B cell (primary cell): ENCODE measurements at regions not wholly inside any gene's neighbourhood (a gene's known extent, or its start where the extent isn't known, plus 50 kb on each side); places are given as distances from the start of the nearest gene placed in this dataset. TPM values are rescaled to one million over a fixed set of nuclear protein-coding genes. Genes with fewer than 3 reads are reported as not detected.

Experiments used
- ATAC-seq: fragments of 200-7000 bp; cut with Tn5 transposase; one replicate; pipeline ENCODE4 v1.10.0; 2021; ENCODE audit warnings: low read depth, mild to moderate bottlenecking, moderate number of reproducible peaks, moderate library complexity
- CTCF ChIA-PET: fragments of 350-600 bp; sonication (Branson Sonifier 250); formaldehyde crosslinking; loops from one replicate; lab custom pipeline; 2021; ENCODE audit warnings: antibody characterized with exemption, inconsistent platforms; lab: Charles Lee
- POLR2A ChIA-PET: fragments of 350-600 bp; sonication (Branson Sonifier 250); formaldehyde crosslinking; loops from one replicate; lab custom pipeline; 2021; ENCODE audit warnings: antibody characterized with exemption; lab: Charles Lee
- DNase-seq: peaks from one replicate; pipeline ENCODE4 v3.0.0; 2013
- H2AFZ ChIP-seq: 2 replicates; pipeline ENCODE4 v1.6.1; 2012; ENCODE audit warnings: mild to moderate bottlenecking, low read depth, low read length; ENCODE audit not compliant: insufficient read depth, poor library complexity, severe bottlenecking
- H3K27ac ChIP-seq, 2 donors: 1 replicate in 1 of 2; 2 replicates in 1 of 2; pipeline ENCODE4 v1.5.1; 2012 to 2013; ENCODE audit warnings: low read length in 2 of 2, mild to moderate bottlenecking in 2 of 2, moderate library complexity in 1 of 2
- H3K27me3 ChIP-seq, 4 experiments: fragments of 200-600 bp in 1 of 4; sonication (generic) in 1 of 4; replicated peaks in 1 of 4; 1 replicate in 2 of 4; 2 replicates in 2 of 4; pipeline versions ENCODE4 v1.6.1 to v1.7.0; 2013 to 2016; ENCODE audit warnings: low read length in 3 of 4, mild to moderate bottlenecking in 2 of 4, mixed read lengths in 1 of 4, moderate library complexity in 1 of 4; ENCODE audit not compliant: insufficient read depth in 4 of 4, control insufficient read depth in 3 of 4; ENCODE audit errors: control extremely low read depth in 1 of 4
- H3K36me3 ChIP-seq, 2 experiments: replicated peaks in 1 of 2; 1 replicate in 1 of 2; 2 replicates in 1 of 2; pipeline versions ENCODE4 v1.6.1 to v1.7.1; 2013; ENCODE audit warnings: low read length in 1 of 2; ENCODE audit not compliant: insufficient read depth in 2 of 2, control insufficient read depth in 1 of 2; ENCODE audit errors: control extremely low read depth in 1 of 2, extremely low read depth in 1 of 2
- H3K4me1 ChIP-seq, 2 donors: fragments of 200-600 bp in 1 of 2; sonication (generic) in 1 of 2; 1 replicate in 1 of 2; 2 replicates in 1 of 2; pipeline versions ENCODE4 v1.5.1 to v1.6.1; 2013 to 2017; ENCODE audit warnings: low read length in 2 of 2; ENCODE audit not compliant: control insufficient read depth in 2 of 2, insufficient read depth in 2 of 2
- H3K4me2 ChIP-seq: replicated peaks from 2 replicates; pipeline ENCODE3; 2012; ENCODE audit warnings: mild to moderate bottlenecking, low read depth, low read length; ENCODE audit not compliant: poor library complexity, severe bottlenecking
- H3K4me3 ChIP-seq, 5 experiments: fragments of 200-600 bp in 1 of 5; sonication (generic) in 1 of 5; 1 replicate in 3 of 5; 2 replicates in 2 of 5; pipeline versions ENCODE4 v1.5.1 to v1.7.0; 2011 to 2016; ENCODE audit warnings: low read length in 4 of 5, mild to moderate bottlenecking in 4 of 5, low read depth in 2 of 5, control low read depth in 1 of 5, moderate library complexity in 1 of 5; ENCODE audit not compliant: insufficient read depth in 1 of 5; ENCODE audit errors: control extremely low read depth in 1 of 5, extremely low read depth in 1 of 5
- H3K79me2 ChIP-seq: fragments of 200-600 bp; sonication (generic); one replicate; pipeline ENCODE4 v1.6.0; 2016; ENCODE audit warnings: low read length; ENCODE audit not compliant: control insufficient read depth, insufficient read depth
- H3K9ac ChIP-seq: fragments of 200-600 bp; sonication (generic); 2 replicates; pipeline ENCODE4 v1.6.1; 2017; ENCODE audit warnings: mild to moderate bottlenecking, low read length, moderate library complexity
- H3K9me3 ChIP-seq, 3 donors: one replicate each; pipeline versions ENCODE4 v1.6.1 to v1.7.1; 2013; ENCODE audit warnings: low read length in 2 of 3; ENCODE audit not compliant: control insufficient read depth in 2 of 3, insufficient read depth in 1 of 3; ENCODE audit errors: control extremely low read depth in 1 of 3
- H4K20me1 ChIP-seq: 2 replicates; pipeline ENCODE4 v1.6.0; 2012; ENCODE audit warnings: mild to moderate bottlenecking, low read length; ENCODE audit not compliant: insufficient read depth, control insufficient read depth, poor library complexity, severe bottlenecking
- H3K27ac Mint-ChIP-seq: one replicate; pipeline ENCODE4 v1.8.0; 2021; ENCODE audit warnings: mixed read lengths
- H3K27me3 Mint-ChIP-seq: one replicate; pipeline ENCODE4 v1.8.0; 2021; ENCODE audit warnings: mixed read lengths
- H3K4me1 Mint-ChIP-seq: one replicate; pipeline ENCODE4 v1.8.0; 2021; ENCODE audit warnings: mixed read lengths
- H3K4me3 Mint-ChIP-seq: one replicate; pipeline ENCODE4 v1.8.0; 2021; ENCODE audit warnings: mixed read lengths
- H3K9me3 Mint-ChIP-seq: one replicate; pipeline ENCODE4 v1.8.0; 2022; ENCODE audit warnings: mixed read lengths; ENCODE audit not compliant: insufficient read depth
- CTCF ChIP-seq: fragments of 200-600 bp; IDR thresholded peaks from one replicate; pipeline ENCODE4 v1.8.0; 2022; ENCODE audit warnings: antibody characterized with exemption, mild to moderate bottlenecking
- EZH2 ChIP-seq: IDR thresholded peaks from 2 replicates; pipeline ENCODE4 v1.6.1; 2012; ENCODE audit warnings: borderline replicate concordance, low read depth, mild to moderate bottlenecking, moderate library complexity, low read length; ENCODE audit not compliant: insufficient read depth, poor library complexity, severe bottlenecking
- WGBS: methylation state at CpG from one replicate; pipeline ENCODE4 v1.1.5; 2013; ENCODE audit warnings: missing lambda C conversion rate; ENCODE audit not compliant: insufficient coverage; 5-methylcytosine and 5-hydroxymethylcytosine counted together
- intact Hi-C: fragments of 100-400 bp; cut with micrococcal nuclease; formaldehyde crosslinking; loops from one replicate; pipeline ENCODE4 v1.10.0; 2022
- small RNA-seq: library from RNA; depleted of rRNA; stranded (forward); fragments of <200 nt; gene quantifications from one replicate; pipeline ENCODE3, GENCODE V24; 2012; ENCODE audit warnings: low replicate concordance, low read depth; ENCODE audit not compliant: insufficient read length

GRCh38 chr4:164700471-164700870, 53.5 kb upstream of the SMIM31 start:
- H3K79me2 ChIP-seq, result no peaks in the 10 kb centered on the region
- no peaks in the 10 kb centered on the region for H3K9me3 ChIP-seq
- ATAC-seq (no peak), DNase-seq (no peak)
- H3K27ac Mint-ChIP-seq, result no peak overlapping the region
- no peaks in the 10 kb centered on the region for H3K9me3 Mint-ChIP-seq
- WGBS, result 76% methylated on average over 6 of the region's 10 CpGs
- no peak overlapping the region for H3K4me2 ChIP-seq
- no peaks in the 10 kb centered on the region for H3K4me1 Mint-ChIP-seq
- H2AFZ ChIP-seq, result no peak overlapping the region
- H3K27me3 ChIP-seq, result no peaks in the 10 kb centered on the region
- CTCF ChIA-PET, result no interaction called here
- POLR2A ChIA-PET, result no interaction called here
- H3K4me3 Mint-ChIP-seq, result no peak overlapping the region
- H3K27ac ChIP-seq, result no peak overlapping the region
- no peak overlapping the region for H3K9ac ChIP-seq
- no peaks in the 10 kb centered on the region for H3K4me1 ChIP-seq
- no peaks in the 10 kb centered on the region for H4K20me1 ChIP-seq
- no peaks in the 10 kb centered on the region for H3K36me3 ChIP-seq
- intact Hi-C loops, result no loop called here
- no peak overlapping the region for H3K4me3 ChIP-seq
- no peak for TF ChIP-seq EZH2
- no peak for TF ChIP-seq CTCF
- H3K27me3 Mint-ChIP-seq, result no peaks in the 10 kb centered on the region

- no peak for TF ChIP-seq EZH2
- TF ChIP-seq CTCF, result no peak
- no peaks in the 10 kb centered on the region for H3K9me3 Mint-ChIP-seq
- CTCF ChIA-PET, result no interaction called here
- H3K27ac ChIP-seq, result no peak overlapping the region
- no peak for DNase-seq
- no peak for ATAC-seq
- H3K4me3 Mint-ChIP-seq, result no peak overlapping the region
- no peak overlapping the region for H3K4me3 ChIP-seq
- H3K9me3 ChIP-seq, result no peaks in the 10 kb centered on the region
- no peak overlapping the region for H3K4me2 ChIP-seq
- H3K4me1 ChIP-seq, result no peaks in the 10 kb centered on the region
- H3K79me2 ChIP-seq, result no peaks in the 10 kb centered on the region
- H4K20me1 ChIP-seq, result no peaks in the 10 kb centered on the region
- H3K27ac Mint-ChIP-seq, result no peak overlapping the region
- no peaks in the 10 kb centered on the region for H3K36me3 ChIP-seq
- H3K27me3 Mint-ChIP-seq, result no peaks in the 10 kb centered on the region
- H3K9ac ChIP-seq, result no peak overlapping the region
- POLR2A ChIA-PET, result no interaction called here
- intact Hi-C loops, result no loop called here
- H3K27me3 ChIP-seq, result no peaks in the 10 kb centered on the region
- no peak overlapping the region for H2AFZ ChIP-seq
- WGBS, result no CpG with 5 or more reads among the region's 4 CpGs
- H3K4me1 Mint-ChIP-seq, result no peaks in the 10 kb centered on the region
Observed at GRCh38 chr4:164701665-164702064, 52.3 kb upstream of the SMIM31 start.

Small RNA genes in the stretch of these regions (small RNA-seq; reads per million reads assigned to genes)
- gene AC074198.2, result not detected
- gene RNU6-284P, result not detected
